ENCODE measurements at regions not wholly inside any gene's neighbourhood (a gene's known extent, or its start where the extent isn't known, plus 50 kb on each side); places are given as distances from the start of the nearest gene placed in this dataset.

DNA sequence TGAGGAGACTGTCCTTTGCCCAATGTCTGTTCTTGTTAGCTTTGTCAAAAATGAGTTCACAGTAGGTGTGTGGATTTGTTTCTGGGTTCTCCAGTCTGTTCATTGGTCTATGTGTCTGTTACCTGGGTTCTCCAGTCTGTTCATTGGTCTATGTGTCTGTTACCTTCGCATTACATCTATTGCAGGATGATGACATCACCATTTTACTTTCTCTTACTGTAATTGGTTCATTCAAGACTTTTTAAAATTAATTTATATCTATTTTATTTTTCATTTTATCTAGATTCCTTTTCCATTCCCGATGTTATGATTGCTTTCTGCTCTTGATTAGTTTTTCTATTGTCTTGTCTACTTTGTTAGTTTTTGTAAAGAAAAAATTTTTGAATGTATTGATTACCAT, 615.5 kb downstream of the SOX5 start:
- ChIA-PET POLR2A (no interaction called here), CTCF (no interaction called here)
- no peaks in the 10 kb centered on the region for H3K9me3 ChIP-seq
- no peak for TF ChIP-seq TFCP2L1 (CRISPR knock-in tag; IDR thresholded peaks at IDR 0.05)
- TF ChIP-seq FOSB (CRISPR knock-in tag; IDR thresholded peaks at IDR 0.05), result no peak
- TF ChIP-seq HOXB5 (CRISPR knock-in tag; IDR thresholded peaks at IDR 0.05), result no peak
- no peak for TF ChIP-seq RNF2 (IDR thresholded peaks at IDR 0.05; ENCODE audit: borderline replicate concordance, low read depth)
- no peak for TF ChIP-seq POLR2A (IDR thresholded peaks at IDR 0.05; ENCODE audit: low read length)
- TF ChIP-seq ZC3H11A (IDR thresholded peaks at IDR 0.05), result no peak
- TF ChIP-seq RCOR1 (IDR thresholded peaks at IDR 0.05; ENCODE audit: low read depth, low read length), result no peak
- no peak for TF ChIP-seq JUN (IDR thresholded peaks at IDR 0.05)
- no peak for TF ChIP-seq CBX2 (IDR thresholded peaks at IDR 0.05; ENCODE audit: borderline replicate concordance, low read depth)
- no peak for TF ChIP-seq RAD21 (conservative IDR thresholded peaks at IDR 0.05 in 1 of 2, IDR thresholded peaks at IDR 0.05 in 1 of 2)
- no peak for TF ChIP-seq HOXB13 (CRISPR knock-in tag; IDR thresholded peaks at IDR 0.05; ENCODE audit: low read depth)
- TF ChIP-seq TP53 (CRISPR knock-in tag; IDR thresholded peaks at IDR 0.05), result no peak
- TF ChIP-seq JUNB (IDR thresholded peaks at IDR 0.05), result no peak
- no peak for TF ChIP-seq RFX5 (IDR thresholded peaks at IDR 0.05)
- TF ChIP-seq FOXS1 (CRISPR knock-in tag; IDR thresholded peaks at IDR 0.05), result no peak
- no peak overlapping the region for H3K27ac ChIP-seq
- no peaks in the 10 kb centered on the region for H3K4me1 ChIP-seq
- no peak overlapping the region for H3K4me3 ChIP-seq
- DNase-seq (ENCODE audit: low read depth in 1 of 2, low spot score in 1 of 2) (no peak), ATAC-seq (no peak), FAIRE-seq (no peak)
- 3% methylated on average over 2 of the region's 2 CpGs for WGBS (ENCODE audit: missing lambda C conversion rate)
- H3K4me2 ChIP-seq, result no peak overlapping the region

DNA sequence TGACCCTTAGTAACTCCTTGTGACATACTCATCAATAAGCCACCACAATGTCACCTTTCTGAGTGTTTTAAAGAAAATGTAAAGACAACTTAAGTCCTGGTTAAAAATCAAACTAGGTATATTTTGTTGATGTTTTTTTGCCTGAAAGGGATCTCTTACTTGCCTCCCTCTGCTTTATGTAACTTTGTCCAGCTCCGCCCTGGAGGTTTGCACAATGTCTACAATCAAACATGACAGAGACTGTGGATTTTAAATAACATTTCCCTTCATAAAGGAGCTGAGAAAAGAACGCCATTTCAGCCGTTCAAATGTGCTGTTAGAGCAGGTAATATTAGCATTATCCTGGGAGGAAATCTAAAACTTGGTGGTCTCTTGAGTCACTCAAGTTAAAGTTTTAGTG, 613.9 kb downstream of the SOX5 start:
- TF ChIP-seq, protein P1, sequence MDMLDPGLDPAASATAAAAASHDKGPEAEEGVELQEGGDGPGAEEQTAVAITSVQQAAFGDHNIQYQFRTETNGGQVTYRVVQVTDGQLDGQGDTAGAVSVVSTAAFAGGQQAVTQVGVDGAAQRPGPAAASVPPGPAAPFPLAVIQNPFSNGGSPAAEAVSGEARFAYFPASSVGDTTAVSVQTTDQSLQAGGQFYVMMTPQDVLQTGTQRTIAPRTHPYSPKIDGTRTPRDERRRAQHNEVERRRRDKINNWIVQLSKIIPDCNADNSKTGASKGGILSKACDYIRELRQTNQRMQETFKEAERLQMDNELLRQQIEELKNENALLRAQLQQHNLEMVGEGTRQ (IDR thresholded peaks at IDR 0.05), result no peak
- TF ChIP-seq ZNF302 (CRISPR knock-in tag; IDR thresholded peaks at IDR 0.05), result no peak
- TF ChIP-seq CBX8 (IDR thresholded peaks at IDR 0.05), result no peak
- TF ChIP-seq, protein P2, sequence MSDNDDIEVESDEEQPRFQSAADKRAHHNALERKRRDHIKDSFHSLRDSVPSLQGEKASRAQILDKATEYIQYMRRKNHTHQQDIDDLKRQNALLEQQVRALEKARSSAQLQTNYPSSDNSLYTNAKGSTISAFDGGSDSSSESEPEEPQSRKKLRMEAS (IDR thresholded peaks at IDR 0.05), result no peak
- no peak for TF ChIP-seq SMC3 (IDR thresholded peaks at IDR 0.05)
- TF ChIP-seq, protein P3, sequence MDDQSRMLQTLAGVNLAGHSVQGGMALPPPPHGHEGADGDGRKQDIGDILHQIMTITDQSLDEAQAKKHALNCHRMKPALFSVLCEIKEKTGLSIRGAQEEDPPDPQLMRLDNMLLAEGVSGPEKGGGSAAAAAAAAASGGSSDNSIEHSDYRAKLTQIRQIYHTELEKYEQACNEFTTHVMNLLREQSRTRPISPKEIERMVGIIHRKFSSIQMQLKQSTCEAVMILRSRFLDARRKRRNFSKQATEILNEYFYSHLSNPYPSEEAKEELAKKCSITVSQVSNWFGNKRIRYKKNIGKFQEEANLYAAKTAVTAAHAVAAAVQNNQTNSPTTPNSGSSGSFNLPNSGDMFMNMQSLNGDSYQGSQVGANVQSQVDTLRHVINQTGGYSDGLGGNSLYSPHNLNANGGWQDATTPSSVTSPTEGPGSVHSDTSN (IDR thresholded peaks at IDR 0.05), result no peak
- TF ChIP-seq KDM5A (IDR thresholded peaks at IDR 0.05), result no peak
- TF ChIP-seq MAZ (IDR thresholded peaks at IDR 0.05; ENCODE audit: borderline replicate concordance, low read depth, low read length), result no peak
- no peak for TF ChIP-seq NR3C1 (IDR thresholded peaks at IDR 0.05)
- TF ChIP-seq POLR2AphosphoS2 (conservative IDR thresholded peaks at IDR 0.05; ENCODE audit: low read length), result no peak
- TF ChIP-seq, protein P4, sequence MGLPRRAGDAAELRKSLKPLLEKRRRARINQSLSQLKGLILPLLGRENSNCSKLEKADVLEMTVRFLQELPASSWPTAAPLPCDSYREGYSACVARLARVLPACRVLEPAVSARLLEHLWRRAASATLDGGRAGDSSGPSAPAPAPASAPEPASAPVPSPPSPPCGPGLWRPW (IDR thresholded peaks at IDR 0.05), result no peak
- no peak for TF ChIP-seq MAFK (IDR thresholded peaks at IDR 0.05; ENCODE audit: partially characterized antibody)
- no peak for TF ChIP-seq FOSL2 (IDR thresholded peaks at IDR 0.05)
- no peak for TF ChIP-seq FOSL2 (CRISPR knock-in tag; IDR thresholded peaks at IDR 0.05)
- no peak for TF ChIP-seq BHLHE40 (IDR thresholded peaks at IDR 0.05; ENCODE audit: low read depth, low read length)
- no peak for TF ChIP-seq HDAC2 (IDR thresholded peaks at IDR 0.05)
- no peak for TF ChIP-seq GATA3 (IDR thresholded peaks at IDR 0.05; ENCODE audit: borderline replicate concordance)
- no peak overlapping the region for H3K4me2 ChIP-seq
- DNase-seq (ENCODE audit: low read depth in 1 of 2, low spot score in 1 of 2) (no peak), FAIRE-seq (no peak), ATAC-seq (no peak)
- H3K9me3 ChIP-seq, result no peaks in the 10 kb centered on the region
- under 1% methylated on average over 3 of the region's 3 CpGs for WGBS (ENCODE audit: missing lambda C conversion rate)
- POLR2A ChIA-PET, result no interaction called here
- H3K4me1 ChIP-seq, result no peaks in the 10 kb centered on the region
- H3K4me3 ChIP-seq, result no peak overlapping the region
- CTCF ChIA-PET, result no interaction called here
- no peak overlapping the region for H3K27ac ChIP-seq

Measured in A549 (cell line).